GM19468 (cell line): ENCODE measurements at regions not wholly inside any gene's neighbourhood (a gene's known extent, or its start where the extent isn't known, plus 50 kb on each side); places are given as distances from the start of the nearest gene placed in this dataset.

Experiments
- ATAC-seq: cut with Tn5 transposase; IDR thresholded peaks from one replicate; pipeline ENCODE4 v1.9.1; 2021; ENCODE audit warnings: mild to moderate bottlenecking, moderate library complexity, moderate number of reproducible peaks; ENCODE audit not compliant: unreplicated experiment; ENCODE audit errors: extremely low read depth

GRCh38 chr7:124366118-124366517 is 333.3 kb upstream of the TMEM229A start:
- no peak for ATAC-seq

GRCh38 chr7:124364283-124364682 is 331.4 kb upstream of the TMEM229A start:
- ATAC-seq: no peak

- ATAC-seq: no peak
Measured at GRCh38 chr7:124354201-124354600, 321.3 kb upstream of the TMEM229A start.

GRCh38 chr7:124351950-124352349 is 319.1 kb upstream of the TMEM229A start:
- ATAC-seq: no peak

GRCh38 chr7:124349443-124349842 is 316.6 kb upstream of the TMEM229A start:
- no peak for ATAC-seq

- no peak for ATAC-seq
Measured at GRCh38 chr7:124338861-124339260, 306.0 kb upstream of the TMEM229A start.

GRCh38 chr7:124330731-124331407 is 298.0 kb upstream of the TMEM229A start:
- ATAC-seq: no peak

GRCh38 chr7:124328774-124329173 is 295.9 kb upstream of the TMEM229A start:
- ATAC-seq: no peak

- ATAC-seq: no peak
Measured at GRCh38 chr7:124324262-124324661, 291.4 kb upstream of the TMEM229A start.

- no peak for ATAC-seq
Measured at GRCh38 chr7:124323597-124323996, 290.7 kb upstream of the TMEM229A start.

- no peak for ATAC-seq
Measured at GRCh38 chr7:124322561-124322960, 289.7 kb upstream of the TMEM229A start.

- ATAC-seq: no peak
Measured at GRCh38 chr7:124318721-124319450, 286.0 kb upstream of the TMEM229A start.

GRCh38 chr7:124310934-124311390 is 278.1 kb upstream of the TMEM229A start:
- no peak for ATAC-seq

GRCh38 chr7:124308384-124308783 is 275.5 kb upstream of the TMEM229A start:
- ATAC-seq: no peak

GRCh38 chr7:124295289-124295688 is 262.4 kb upstream of the TMEM229A start:
- no peak for ATAC-seq

GRCh38 chr7:124284937-124285336 is 252.1 kb upstream of the TMEM229A start:
- ATAC-seq: no peak

- ATAC-seq: peak; percentile 86
Measured at GRCh38 chr7:124276005-124276622, 243.2 kb upstream of the TMEM229A start.

- ATAC-seq: no peak
Measured at GRCh38 chr7:124275411-124275810, 242.5 kb upstream of the TMEM229A start.

GRCh38 chr7:124269774-124270173 is 236.9 kb upstream of the TMEM229A start:
- ATAC-seq: no peak

- no peak for ATAC-seq
Measured at GRCh38 chr7:124267154-124267553, 234.3 kb upstream of the TMEM229A start.

- peak; percentile 83 for ATAC-seq
Measured at GRCh38 chr7:124263232-124263827, 230.5 kb upstream of the TMEM229A start.
